Fibroblast of peridontal ligament (primary cell): ENCODE measurements at regions not wholly inside any gene's neighbourhood (a gene's known extent, or its start where the extent isn't known, plus 50 kb on each side); places are given as distances from the start of the nearest gene placed in this dataset.

Source experiments
- DNase-seq: peaks from one replicate; pipeline ENCODE4 v3.0.0-alpha.2; 2010; ENCODE audit errors: extremely low read depth

- DNase-seq: no peak
Observed at GRCh38 chr2:38171208-38171855, 95.4 kb upstream of the CYP1B1 start.

- no peak for DNase-seq
Observed at GRCh38 chr2:38170733-38171132, 94.8 kb upstream of the CYP1B1 start.

GRCh38 chr2:38170067-38170466 is 94.1 kb upstream of the CYP1B1 start:
- DNase-seq: peak; percentile 91

GRCh38 chr2:38168710-38169480 is 92.9 kb upstream of the CYP1B1 start:
- peak; percentile 76 for DNase-seq

DNA sequence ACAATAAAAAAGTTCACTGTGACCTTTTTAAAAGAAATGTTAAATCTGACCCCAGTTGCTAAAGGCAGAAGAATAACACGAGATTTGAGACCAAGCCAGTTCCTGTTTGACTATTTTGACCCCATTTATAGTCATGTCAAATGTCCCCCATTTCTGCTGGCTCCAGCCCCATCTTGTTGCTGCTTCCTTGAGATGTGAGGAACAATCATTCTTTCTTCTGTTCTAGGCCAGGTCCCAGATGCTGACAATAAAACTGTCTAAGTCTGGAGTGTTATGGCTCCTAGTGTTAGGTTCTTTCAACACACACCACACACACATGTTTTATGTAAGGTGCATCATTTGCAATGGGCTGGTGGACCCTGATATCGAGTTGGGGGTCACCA is 92.0 kb upstream of the CYP1B1 start:
- no peak for DNase-seq

- no peak for DNase-seq
Observed at GRCh38 chr2:38165698-38166097, 89.7 kb upstream of the CYP1B1 start.

DNA sequence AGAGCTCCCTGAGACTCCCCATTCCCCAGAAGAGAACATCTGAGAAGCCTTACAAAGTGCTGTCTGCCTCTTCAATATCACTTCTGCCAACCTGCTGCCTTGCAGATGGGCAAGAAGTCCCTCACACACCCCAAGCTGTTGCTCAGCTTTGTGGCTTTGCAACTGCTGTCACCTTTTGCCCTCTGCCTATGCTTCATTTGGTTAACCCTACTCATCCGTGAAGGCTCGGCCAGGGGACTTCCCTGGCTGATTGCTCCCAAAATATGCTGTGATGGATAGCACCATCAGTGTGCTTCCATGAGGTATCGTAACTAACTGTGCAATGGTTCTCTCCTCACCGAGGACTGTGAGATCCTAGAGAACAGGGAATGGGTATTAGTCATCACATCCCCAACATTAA is 88.9 kb upstream of the CYP1B1 start:
- no peak for DNase-seq

DNA sequence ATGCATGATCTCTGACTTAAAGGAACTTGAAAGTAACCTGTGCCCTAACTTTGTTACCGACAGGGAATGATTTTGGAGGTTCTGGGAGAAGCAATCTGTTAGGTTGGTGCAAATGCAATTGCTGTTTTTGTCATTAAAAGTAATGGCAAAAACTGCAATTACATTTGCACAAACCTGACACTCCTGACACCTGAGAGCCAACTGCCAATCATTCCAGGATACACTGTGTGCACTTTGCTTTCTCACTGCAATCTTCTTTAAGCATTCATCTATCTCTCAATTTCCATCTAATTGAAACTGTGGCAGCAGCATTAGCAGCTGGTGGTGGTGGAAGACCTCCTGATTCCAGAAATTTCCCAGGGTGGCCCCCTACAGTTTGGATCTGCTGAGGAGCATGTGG is 87.6 kb upstream of the CYP1B1 start:
- no peak for DNase-seq

- DNase-seq: no peak
Observed at GRCh38 chr2:38163006-38163405, 87.1 kb upstream of the CYP1B1 start.

DNA sequence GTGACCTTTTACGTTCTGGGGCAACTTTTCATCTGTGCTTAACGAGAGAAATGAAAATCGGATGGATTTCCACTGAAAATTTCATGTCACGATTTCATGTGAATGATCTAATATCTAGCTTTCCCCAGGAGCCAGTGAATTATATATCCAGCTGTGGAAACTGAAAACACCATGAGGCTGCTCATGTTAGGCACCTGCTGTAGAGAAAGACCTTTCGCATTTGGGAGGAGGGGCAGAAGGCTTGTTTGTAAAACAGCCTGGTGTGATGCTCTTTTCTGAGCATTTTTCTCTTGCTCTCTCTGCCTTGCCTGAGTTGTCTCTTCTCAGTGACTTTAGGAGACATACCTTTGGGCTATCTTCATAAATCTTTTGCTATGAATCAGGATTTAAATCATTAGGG is 84.6 kb upstream of the CYP1B1 start:
- no peak for DNase-seq

DNA sequence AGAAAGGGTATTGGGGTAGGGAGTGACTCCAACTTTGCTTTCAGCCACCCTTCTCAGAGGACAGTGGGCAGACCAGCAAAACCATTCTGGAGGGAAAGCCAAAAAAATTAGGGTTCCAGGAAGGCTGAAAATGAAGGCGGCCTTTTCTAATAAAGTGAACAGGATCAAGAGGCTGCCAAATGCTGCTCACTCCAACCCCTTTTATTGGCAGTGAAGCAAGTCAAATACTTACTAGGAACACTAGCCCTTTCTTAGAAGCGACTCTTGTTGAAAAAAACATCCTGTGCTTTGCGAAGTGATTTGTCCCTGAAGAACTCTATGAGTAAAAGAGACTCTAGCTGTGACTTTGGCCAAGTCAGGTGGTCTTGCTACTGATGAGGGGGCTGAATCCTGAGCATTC is 83.6 kb upstream of the CYP1B1 start:
- DNase-seq: no peak

- no peak for DNase-seq
Observed at GRCh38 chr2:38159191-38159590, 83.2 kb upstream of the CYP1B1 start.

DNA sequence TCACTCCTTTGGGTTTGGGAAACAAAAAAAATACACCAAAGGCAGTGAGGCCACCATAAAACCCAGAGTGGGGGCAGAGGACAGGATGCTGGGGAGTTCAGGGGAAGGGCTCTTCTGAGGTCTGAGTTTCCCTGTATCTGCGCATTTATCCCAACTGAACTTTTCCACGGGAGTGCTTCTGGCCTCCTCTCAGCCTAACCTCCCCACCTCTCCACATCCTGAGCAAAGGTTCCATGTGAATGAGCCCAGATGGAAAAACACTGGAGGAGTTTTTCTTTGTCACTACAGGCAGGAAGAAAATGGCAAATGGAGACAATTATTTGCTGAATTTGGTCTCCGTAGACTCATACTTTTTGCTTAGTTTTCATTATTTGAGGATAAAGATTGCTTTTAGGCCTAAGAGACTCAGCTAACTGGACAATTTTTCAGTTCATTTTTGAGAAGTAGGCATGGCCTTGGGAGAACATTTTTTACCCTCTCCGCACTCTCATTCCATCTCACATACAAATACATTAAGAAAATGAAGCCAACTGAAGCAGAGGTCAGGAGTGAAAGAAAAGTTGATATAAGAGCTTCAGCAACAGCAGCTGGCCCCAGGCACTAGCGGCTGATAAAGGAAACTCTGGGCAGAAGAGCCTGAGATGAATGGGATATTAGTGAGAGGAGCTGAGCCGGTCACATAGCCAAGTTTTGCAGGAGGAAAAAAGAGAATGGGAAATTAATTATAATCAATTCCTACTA is 82.6 kb upstream of the CYP1B1 start:
- peak; percentile 52 for DNase-seq

GRCh38 chr2:38156436-38156835 is 80.5 kb upstream of the CYP1B1 start:
- no peak for DNase-seq

GRCh38 chr2:38155015-38155414 is 79.1 kb upstream of the CYP1B1 start:
- DNase-seq: no peak

DNA sequence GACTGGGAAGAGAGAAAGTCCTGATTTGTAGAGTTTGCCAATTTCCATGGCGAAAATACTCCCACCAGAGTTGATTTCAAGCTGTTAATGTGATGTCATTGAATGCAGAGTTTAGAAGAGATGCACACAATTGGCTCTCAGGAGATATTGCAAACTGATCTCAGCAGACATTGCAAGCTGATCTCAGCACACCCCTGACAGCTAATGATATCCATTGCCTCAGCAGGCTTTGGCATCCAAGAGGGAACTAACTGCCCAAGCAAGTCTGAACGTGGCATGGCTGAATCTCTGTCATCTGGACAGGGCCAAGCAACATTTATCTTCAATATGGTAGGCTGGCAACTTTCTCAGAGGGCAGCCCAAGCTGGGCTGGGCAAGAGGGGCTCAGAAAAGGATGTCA is 78.4 kb upstream of the CYP1B1 start:
- DNase-seq: peak; percentile 49

DNA sequence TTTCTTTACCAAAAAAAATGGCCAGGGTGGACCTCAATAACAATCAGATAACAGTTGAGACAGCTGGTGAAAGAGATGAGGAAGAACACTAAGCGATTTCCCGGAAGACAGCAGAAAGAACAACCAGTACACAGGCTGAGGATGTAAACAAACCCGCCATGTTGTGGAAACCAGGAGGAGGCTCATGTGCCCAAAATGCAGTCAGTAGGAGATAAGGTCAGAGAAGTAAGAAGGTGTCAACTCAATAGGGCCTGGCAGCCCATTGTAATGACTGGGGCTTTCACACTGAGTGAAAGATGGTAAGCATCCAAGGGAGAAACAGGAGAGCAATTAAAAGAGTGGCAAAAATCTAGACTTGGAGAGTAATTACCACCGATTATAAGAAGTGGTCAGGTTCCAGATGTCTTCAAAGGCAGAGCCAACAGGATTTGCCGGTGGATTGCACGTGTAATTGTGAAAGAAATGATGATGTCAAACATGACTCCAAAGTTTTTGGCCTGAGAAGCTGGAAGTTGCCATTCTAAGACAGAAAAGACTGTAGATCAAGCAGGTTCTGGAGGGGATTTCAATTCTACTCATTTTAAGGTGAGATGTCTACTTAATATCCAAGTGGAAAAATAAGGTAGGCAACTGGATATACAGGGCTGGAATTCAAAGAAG is 77.7 kb upstream of the CYP1B1 start:
- peak; percentile 45 for DNase-seq

GRCh38 chr2:38152913-38153312 is 77.0 kb upstream of the CYP1B1 start:
- DNase-seq: no peak

GRCh38 chr2:38152035-38152434 is 76.1 kb upstream of the CYP1B1 start:
- no peak for DNase-seq

- no peak for DNase-seq
Observed at GRCh38 chr2:38149531-38149930, 73.6 kb upstream of the CYP1B1 start.

DNA sequence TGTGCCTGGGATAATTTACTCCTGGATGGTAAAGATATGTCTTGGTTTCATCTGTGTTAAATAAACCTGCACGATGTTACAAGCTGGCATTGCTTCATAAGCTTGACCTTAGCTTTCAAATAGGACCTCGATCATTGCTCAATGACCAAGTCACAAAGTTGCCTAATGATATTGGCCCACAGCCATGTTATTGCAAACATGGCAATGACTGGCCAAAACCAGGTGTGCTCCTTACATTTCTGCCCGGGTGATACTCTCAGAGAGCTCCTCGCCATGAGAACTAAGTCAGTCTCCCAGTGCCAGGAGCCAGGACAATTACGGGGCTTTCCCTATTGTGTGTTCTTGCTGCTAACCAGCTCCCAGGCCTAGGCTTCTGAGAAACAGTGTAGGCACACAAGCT is 72.5 kb upstream of the CYP1B1 start:
- peak; percentile 65 for DNase-seq

DNA sequence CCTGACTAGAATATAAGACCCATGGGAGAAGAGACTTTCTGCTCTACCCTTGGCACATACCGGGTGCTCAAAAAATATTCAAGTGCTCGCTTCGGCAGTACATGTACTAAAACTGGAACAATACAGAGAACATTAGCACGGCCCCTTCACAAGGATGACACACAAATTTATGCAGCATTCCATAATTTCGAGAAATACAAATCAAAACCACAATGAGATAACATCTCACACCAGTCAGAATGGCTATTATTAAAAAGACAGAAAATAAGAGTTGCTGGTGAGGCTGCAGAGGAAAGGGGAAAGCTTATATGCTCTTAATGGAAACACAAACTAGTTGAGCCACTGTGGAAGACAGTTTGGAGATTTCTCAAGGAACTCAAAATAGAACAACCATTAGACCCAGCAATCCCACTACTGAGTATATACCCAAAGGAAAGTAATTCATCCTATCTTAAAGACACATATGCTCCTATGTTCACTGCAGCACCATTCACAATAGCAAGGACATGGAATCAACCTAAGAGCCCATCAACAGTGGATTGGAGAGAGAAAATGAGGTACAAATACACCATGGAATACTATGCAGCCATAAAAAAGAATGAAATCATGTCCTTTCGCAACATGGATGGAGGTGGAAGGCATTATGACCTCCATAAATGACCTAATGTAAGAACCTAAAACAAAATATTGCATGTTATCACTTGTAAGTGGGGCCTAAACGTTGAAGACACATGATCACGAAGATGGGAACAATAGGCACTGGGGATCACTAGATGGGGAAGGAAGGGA is 71.6 kb upstream of the CYP1B1 start:
- no peak for DNase-seq
